Loucy (cell line): ENCODE measurements at regions not wholly inside any gene's neighbourhood (a gene's known extent, or its start where the extent isn't known, plus 50 kb on each side); places are given as distances from the start of the nearest gene placed in this dataset.

Source experiments
- H2AFZ ChIP-seq: fragments of 200-600 bp; sonication (generic); 2 replicates; pipeline ENCODE4 v1.6.0; 2016; ENCODE audit warnings: antibody characterized with exemption, mild to moderate bottlenecking, low read length, moderate library complexity
- H3F3A ChIP-seq: fragments of 200-600 bp; 2 replicates; pipeline ENCODE4 v1.6.0; 2016; ENCODE audit warnings: antibody characterized with exemption, low read depth, mild to moderate bottlenecking
- H3K27me3 ChIP-seq: fragments of 200-600 bp; sonication (generic); 2 replicates; pipeline ENCODE4 v1.6.1; 2014; ENCODE audit warnings: low read length, mild to moderate bottlenecking; ENCODE audit not compliant: insufficient read depth, poor library complexity, severe bottlenecking
- H3K36me3 ChIP-seq: fragments of 200-600 bp; sonication (generic); 2 replicates; pipeline ENCODE4 v1.6.1; 2016; ENCODE audit warnings: low read length; ENCODE audit not compliant: insufficient read depth
- H3K4me1 ChIP-seq: fragments of 200-600 bp; sonication (generic); 2 replicates; pipeline ENCODE4 v1.5.1; 2014; ENCODE audit warnings: low read length, mild to moderate bottlenecking; ENCODE audit not compliant: insufficient read depth, poor library complexity, severe bottlenecking
- H3K4me2 ChIP-seq: fragments of 200-600 bp; sonication (generic); 2 replicates; pipeline ENCODE4 v1.6.0; 2014; ENCODE audit warnings: antibody characterized with exemption, low read length, low read depth, mild to moderate bottlenecking; ENCODE audit not compliant: poor library complexity, severe bottlenecking
- H3K4me3 ChIP-seq: fragments of 200-600 bp; sonication (generic); 2 replicates; pipeline ENCODE4 v1.5.1; 2014; ENCODE audit warnings: low read length, mild to moderate bottlenecking, mixed read lengths; ENCODE audit not compliant: poor library complexity, severe bottlenecking
- H3K79me2 ChIP-seq: fragments of 200-600 bp; sonication (generic); 2 replicates; pipeline ENCODE4 v1.6.1; 2014; ENCODE audit warnings: low read length; ENCODE audit not compliant: insufficient read depth
- H3K9ac ChIP-seq: fragments of 200-600 bp; sonication (generic); 2 replicates; pipeline ENCODE4 v1.6.0; 2014; ENCODE audit warnings: mild to moderate bottlenecking, low read depth, low read length, moderate library complexity; ENCODE audit not compliant: poor library complexity, severe bottlenecking
- H3K9me2 ChIP-seq: fragments of 200-600 bp; sonication (generic); replicated peaks from 2 replicates; pipeline ENCODE4 v1.6.1; 2016; ENCODE audit warnings: low read depth, low read length, mixed read lengths
- H3K9me3 ChIP-seq: fragments of 200-600 bp; sonication (generic); 2 replicates; pipeline ENCODE4 v1.6.1; 2014; ENCODE audit warnings: mild to moderate bottlenecking, antibody characterized with exemption, low read length, low read depth; ENCODE audit not compliant: insufficient read depth
- H4K20me1 ChIP-seq: fragments of 200-600 bp; sonication (generic); 2 replicates; pipeline ENCODE4 v1.6.0; 2014; ENCODE audit warnings: antibody characterized with exemption, low read length, mild to moderate bottlenecking; ENCODE audit not compliant: insufficient read depth, poor library complexity, severe bottlenecking
- EZH2phosphoT487 ChIP-seq: fragments of 200-600 bp; IDR thresholded peaks from 2 replicates; pipeline ENCODE4 v1.6.1; 2018; ENCODE audit warnings: antibody characterized with exemption, mild to moderate bottlenecking, moderate library complexity, borderline replicate concordance
- TF ChIP-seq, protein P1 (sequence below): fragments of 200-600 bp; sonication (generic); conservative IDR thresholded peaks from 2 replicates; pipeline ENCODE4 v1.5.1; 2014; ENCODE audit warnings: mild to moderate bottlenecking, antibody characterized with exemption, low read length

DNA sequence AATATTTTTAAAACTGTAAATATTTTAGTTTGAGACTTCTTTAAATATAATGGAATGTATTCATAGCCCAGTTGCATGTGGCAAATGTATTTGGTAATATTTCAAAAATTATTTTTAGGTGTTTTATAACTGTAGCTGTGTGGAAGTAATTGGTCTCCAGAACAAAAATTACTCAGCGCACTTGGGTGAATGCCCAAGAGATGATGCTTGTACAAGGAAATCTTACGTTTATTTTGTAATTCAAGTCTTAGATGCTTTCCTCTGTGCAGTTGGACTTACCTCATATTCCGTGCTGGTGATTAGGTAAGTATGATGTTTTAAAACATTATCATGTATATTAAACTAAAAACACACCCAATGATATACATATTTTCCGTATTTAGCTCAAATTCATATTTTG is 76.7 kb upstream of the SLCO1B1 start:
- TF ChIP-seq EZH2phosphoT487: no peak
- TF ChIP-seq, protein P1, sequence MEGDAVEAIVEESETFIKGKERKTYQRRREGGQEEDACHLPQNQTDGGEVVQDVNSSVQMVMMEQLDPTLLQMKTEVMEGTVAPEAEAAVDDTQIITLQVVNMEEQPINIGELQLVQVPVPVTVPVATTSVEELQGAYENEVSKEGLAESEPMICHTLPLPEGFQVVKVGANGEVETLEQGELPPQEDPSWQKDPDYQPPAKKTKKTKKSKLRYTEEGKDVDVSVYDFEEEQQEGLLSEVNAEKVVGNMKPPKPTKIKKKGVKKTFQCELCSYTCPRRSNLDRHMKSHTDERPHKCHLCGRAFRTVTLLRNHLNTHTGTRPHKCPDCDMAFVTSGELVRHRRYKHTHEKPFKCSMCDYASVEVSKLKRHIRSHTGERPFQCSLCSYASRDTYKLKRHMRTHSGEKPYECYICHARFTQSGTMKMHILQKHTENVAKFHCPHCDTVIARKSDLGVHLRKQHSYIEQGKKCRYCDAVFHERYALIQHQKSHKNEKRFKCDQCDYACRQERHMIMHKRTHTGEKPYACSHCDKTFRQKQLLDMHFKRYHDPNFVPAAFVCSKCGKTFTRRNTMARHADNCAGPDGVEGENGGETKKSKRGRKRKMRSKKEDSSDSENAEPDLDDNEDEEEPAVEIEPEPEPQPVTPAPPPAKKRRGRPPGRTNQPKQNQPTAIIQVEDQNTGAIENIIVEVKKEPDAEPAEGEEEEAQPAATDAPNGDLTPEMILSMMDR: no peak
- no peaks in the 10 kb centered on the region for H3K4me1 ChIP-seq
- no peaks in the 10 kb centered on the region for H3K36me3 ChIP-seq
- H3K4me3 ChIP-seq: no peak overlapping the region
- H4K20me1 ChIP-seq: no peaks in the 10 kb centered on the region
- no peaks in the 10 kb centered on the region for H3K27me3 ChIP-seq
- H3K4me2 ChIP-seq: no peak overlapping the region
- no peaks in the 10 kb centered on the region for H3F3A ChIP-seq
- H2AFZ ChIP-seq: no peak overlapping the region
- H3K9me3 ChIP-seq: no peaks in the 10 kb centered on the region; the same call in 1 of the 2 replicates
- H3K9me2 ChIP-seq: no peaks in the 10 kb centered on the region
- H3K79me2 ChIP-seq: no peaks in the 10 kb centered on the region
- H3K9ac ChIP-seq: no peak overlapping the region

DNA sequence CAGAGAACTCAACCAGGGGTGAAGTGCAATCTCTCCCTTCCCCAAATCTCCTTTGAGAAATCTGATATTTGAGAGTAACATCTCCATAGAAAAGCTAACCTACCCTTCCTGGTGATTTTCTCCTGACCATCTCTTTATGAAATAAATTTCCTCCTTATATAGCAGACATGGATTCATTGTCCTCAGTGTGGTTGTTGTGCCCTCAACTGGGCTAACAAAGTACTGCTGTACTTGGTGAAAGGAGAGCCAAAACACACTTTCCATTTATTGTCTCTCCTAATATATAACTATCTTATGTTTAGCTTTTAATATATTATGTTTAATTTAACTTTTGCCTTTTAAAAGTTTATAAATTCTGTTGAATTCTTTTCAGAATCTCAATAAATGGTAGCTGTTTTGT is 65.1 kb upstream of the SLCO1B1 start:
- no peak overlapping the region for H2AFZ ChIP-seq
- no peak for TF ChIP-seq EZH2phosphoT487
- TF ChIP-seq, protein P1: peak; percentile 39
- no peaks in the 10 kb centered on the region for H3K36me3 ChIP-seq
- no peak overlapping the region for H3K4me3 ChIP-seq
- H3K4me1 ChIP-seq: no peaks in the 10 kb centered on the region
- H3F3A ChIP-seq: no peaks in the 10 kb centered on the region
- H3K9ac ChIP-seq: no peak overlapping the region
- no peak overlapping the region for H3K4me2 ChIP-seq
- H3K9me3 ChIP-seq: no peaks in the 10 kb centered on the region
- no peaks in the 10 kb centered on the region for H3K9me2 ChIP-seq
- H3K79me2 ChIP-seq: no peaks in the 10 kb centered on the region
- no peaks in the 10 kb centered on the region for H3K27me3 ChIP-seq
- no peaks in the 10 kb centered on the region for H4K20me1 ChIP-seq

DNA sequence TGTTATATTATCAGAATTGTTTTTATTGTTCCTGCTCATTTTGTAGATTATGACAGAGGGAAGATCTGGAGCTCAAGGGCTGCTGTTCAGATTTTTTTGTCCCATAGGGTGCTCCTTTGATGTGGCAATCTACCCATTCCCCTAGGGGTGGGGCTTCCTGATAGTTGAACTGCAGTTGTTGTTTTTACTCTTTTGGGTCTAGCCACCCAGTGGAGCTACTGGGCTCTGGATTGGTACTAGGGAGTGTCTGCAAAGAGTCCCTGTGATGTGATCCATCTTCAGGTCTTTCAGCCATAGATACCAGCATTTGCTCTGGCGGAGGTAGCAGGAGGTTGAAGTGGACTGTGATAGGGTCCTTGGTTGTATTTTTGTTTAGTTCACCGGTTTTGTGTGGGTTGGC is 57.9 kb upstream of the SLCO1B1 start:
- H3F3A ChIP-seq: no peaks in the 10 kb centered on the region
- no peaks in the 10 kb centered on the region for H3K27me3 ChIP-seq
- H3K4me1 ChIP-seq: no peaks in the 10 kb centered on the region
- no peak overlapping the region for H3K9ac ChIP-seq
- H4K20me1 ChIP-seq: no peaks in the 10 kb centered on the region
- no peak overlapping the region for H3K4me3 ChIP-seq
- H3K4me2 ChIP-seq: no peak overlapping the region
- H3K9me2 ChIP-seq: no peaks in the 10 kb centered on the region
- no peaks in the 10 kb centered on the region for H3K79me2 ChIP-seq
- no peaks in the 10 kb centered on the region for H3K36me3 ChIP-seq
- no peak overlapping the region for H2AFZ ChIP-seq
- H3K9me3 ChIP-seq: no peaks in the 10 kb centered on the region
- TF ChIP-seq, protein P1: no peak
- no peak for TF ChIP-seq EZH2phosphoT487
